Lower lobe of right lung (tissue), 2 donors: ENCODE measurements at regions not wholly inside any gene's neighbourhood (a gene's known extent, or its start where the extent isn't known, plus 50 kb on each side); places are given as distances from the start of the nearest gene placed in this dataset.

Experiments used
- ATAC-seq, 2 donors: fragments of 200-7000 bp; cut with Tn5 transposase; one replicate each; pipeline ENCODE4 v1.9.1; 2020 to 2022; ENCODE audit warnings: mild to moderate bottlenecking in 2 of 2, moderate library complexity in 2 of 2
- DNase-seq: peaks from one replicate; pipeline ENCODE4 v3.0.0-alpha.2; 2020
- H3K27ac ChIP-seq: fragments of 200-600 bp; one replicate; pipeline ENCODE4 v1.8.0; 2022
- H3K27me3 ChIP-seq: fragments of 200-600 bp; one replicate; pipeline ENCODE4 v1.8.0; 2022; ENCODE audit warnings: low read depth
- H3K36me3 ChIP-seq: fragments of 200-600 bp; one replicate; pipeline ENCODE4 v1.8.0; 2022; ENCODE audit warnings: mild to moderate bottlenecking
- H3K4me1 ChIP-seq: fragments of 200-600 bp; one replicate; pipeline ENCODE4 v1.8.0; 2022
- H3K4me3 ChIP-seq: fragments of 200-600 bp; one replicate; pipeline ENCODE4 v1.8.0; 2022; ENCODE audit warnings: mild to moderate bottlenecking
- H3K9me3 ChIP-seq: fragments of 200-600 bp; one replicate; pipeline ENCODE4 v1.8.0; 2022
- intact Hi-C: fragments of 100-400 bp; cut with DNase I; formaldehyde crosslinking; loops from one replicate; pipeline ENCODE4 v1.11.0; 2022
- TF ChIP-seq, protein P1 (sequence below): fragments of 200-600 bp; IDR thresholded peaks from one replicate; pipeline ENCODE4 v1.8.0; 2022; ENCODE audit warnings: antibody characterized with exemption, mild to moderate bottlenecking
- donor health status: DM: no; HTN: yes; CAD: no; lungs with severe emphysema.

DNA sequence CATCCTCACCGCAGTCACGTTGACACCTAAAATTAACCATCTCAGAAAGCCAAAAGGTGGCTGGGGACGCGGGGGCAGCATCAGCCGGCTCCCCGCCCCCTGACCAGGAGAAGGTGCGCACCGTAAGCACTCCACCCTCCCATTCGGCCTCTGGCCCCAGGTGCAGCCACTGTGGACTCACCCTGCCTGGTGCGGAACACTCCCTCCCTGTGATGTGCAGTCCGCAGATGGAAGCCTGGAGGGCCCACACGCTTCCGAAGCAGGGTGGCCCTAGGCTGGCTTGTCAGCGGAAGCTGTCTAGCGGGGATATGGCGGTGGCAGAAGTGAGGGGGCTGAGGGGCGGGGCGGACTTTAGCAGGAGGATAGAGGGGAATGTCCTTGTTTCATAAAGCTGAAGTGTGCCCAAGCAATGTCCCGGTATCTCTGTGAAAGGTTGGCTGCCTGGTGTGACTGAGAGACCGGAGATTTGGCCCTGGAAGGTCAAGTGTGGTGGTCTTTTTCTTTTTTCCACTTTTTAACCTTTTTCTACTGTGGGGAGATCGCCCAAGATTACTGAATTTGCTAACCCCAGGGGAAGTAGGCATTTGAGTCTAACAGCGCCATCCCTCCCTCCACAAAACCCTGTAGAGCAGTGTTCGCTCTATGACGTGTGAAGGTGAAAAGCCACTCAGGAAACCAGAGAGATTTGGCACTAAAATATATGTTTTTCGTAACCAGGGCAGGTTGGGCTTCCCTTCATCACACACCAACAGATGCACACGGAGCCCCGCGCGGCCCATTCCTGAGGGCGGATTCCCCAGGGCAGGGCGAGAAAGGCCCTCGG lies 74.7 kb downstream of the CXCL12 start:
- no peak for ATAC-seq
- H3K27ac ChIP-seq = no peak overlapping the region
- H3K4me3 ChIP-seq = peak overlapping the region; percentile 37
- no peak for DNase-seq
- TF ChIP-seq, protein P1, sequence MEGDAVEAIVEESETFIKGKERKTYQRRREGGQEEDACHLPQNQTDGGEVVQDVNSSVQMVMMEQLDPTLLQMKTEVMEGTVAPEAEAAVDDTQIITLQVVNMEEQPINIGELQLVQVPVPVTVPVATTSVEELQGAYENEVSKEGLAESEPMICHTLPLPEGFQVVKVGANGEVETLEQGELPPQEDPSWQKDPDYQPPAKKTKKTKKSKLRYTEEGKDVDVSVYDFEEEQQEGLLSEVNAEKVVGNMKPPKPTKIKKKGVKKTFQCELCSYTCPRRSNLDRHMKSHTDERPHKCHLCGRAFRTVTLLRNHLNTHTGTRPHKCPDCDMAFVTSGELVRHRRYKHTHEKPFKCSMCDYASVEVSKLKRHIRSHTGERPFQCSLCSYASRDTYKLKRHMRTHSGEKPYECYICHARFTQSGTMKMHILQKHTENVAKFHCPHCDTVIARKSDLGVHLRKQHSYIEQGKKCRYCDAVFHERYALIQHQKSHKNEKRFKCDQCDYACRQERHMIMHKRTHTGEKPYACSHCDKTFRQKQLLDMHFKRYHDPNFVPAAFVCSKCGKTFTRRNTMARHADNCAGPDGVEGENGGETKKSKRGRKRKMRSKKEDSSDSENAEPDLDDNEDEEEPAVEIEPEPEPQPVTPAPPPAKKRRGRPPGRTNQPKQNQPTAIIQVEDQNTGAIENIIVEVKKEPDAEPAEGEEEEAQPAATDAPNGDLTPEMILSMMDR = no peak
- H3K27me3 ChIP-seq = no peaks in the 10 kb centered on the region
- no peaks in the 10 kb centered on the region for H3K36me3 ChIP-seq
- intact Hi-C loops = no loop called here
- peaks cover 10% of the 10 kb centered on the region for H3K4me1 ChIP-seq
- no peaks in the 10 kb centered on the region for H3K9me3 ChIP-seq

DNA sequence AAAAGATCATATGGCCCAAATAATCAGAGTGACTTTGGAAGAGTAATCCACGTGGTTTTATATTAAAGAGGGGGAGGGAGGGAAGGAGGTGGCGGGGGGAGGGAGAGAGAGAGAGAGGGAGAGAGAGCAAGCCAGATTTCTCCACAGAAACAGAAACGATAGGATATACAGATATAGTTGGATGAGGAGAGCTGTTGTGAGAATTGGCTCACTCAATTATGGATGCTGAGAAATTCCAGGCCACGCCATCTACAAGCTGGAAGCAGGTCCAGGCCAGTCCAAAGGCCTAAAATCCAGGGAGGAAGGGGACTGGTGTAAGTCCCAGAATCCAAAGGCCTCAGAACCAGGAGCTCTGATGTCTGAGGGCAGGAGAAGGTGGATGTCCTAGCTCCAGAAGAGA lies 75.5 kb downstream of the CXCL12 start:
- Histone ChIP-seq H3K27me3 (no peaks in the 10 kb centered on the region), H3K4me1 (peaks cover 10% of the 10 kb centered on the region), H3K4me3 (no peak overlapping the region), H3K36me3 (no peaks in the 10 kb centered on the region), H3K9me3 (no peaks in the 10 kb centered on the region), H3K27ac (no peak overlapping the region)
- DNase-seq (no peak), ATAC-seq (no peak)
- TF ChIP-seq, protein P1 = no peak
- intact Hi-C loops = no loop called here

DNA sequence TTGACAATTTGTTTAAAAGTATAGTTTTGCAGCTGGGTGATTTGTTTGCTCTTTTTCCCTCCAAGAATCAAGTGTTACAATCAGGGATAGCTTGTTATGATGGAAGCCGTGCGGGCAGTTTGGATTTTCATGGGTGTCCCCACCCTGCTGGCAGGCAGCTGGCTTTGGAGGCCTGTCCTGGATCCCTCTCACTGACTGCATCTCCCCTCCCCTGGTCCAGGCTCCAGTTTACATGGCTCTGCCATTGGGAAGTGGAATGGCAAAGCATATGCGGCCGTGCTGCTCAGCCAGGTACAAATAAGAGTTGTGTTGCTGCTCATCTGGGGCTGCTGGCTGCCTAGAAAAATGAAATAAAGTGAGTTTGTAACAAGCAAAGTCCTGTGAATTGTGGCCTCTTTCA lies 76.0 kb downstream of the CXCL12 start:
- H3K27ac ChIP-seq = no peak overlapping the region
- H3K4me3 ChIP-seq = no peak overlapping the region
- DNase-seq (no peak), ATAC-seq (no peak)
- H3K36me3 ChIP-seq = no peaks in the 10 kb centered on the region
- TF ChIP-seq, protein P1 = no peak
- H3K4me1 ChIP-seq = peaks cover 10% of the 10 kb centered on the region
- H3K9me3 ChIP-seq = no peaks in the 10 kb centered on the region
- intact Hi-C loops = no loop called here
- H3K27me3 ChIP-seq = no peaks in the 10 kb centered on the region

DNA sequence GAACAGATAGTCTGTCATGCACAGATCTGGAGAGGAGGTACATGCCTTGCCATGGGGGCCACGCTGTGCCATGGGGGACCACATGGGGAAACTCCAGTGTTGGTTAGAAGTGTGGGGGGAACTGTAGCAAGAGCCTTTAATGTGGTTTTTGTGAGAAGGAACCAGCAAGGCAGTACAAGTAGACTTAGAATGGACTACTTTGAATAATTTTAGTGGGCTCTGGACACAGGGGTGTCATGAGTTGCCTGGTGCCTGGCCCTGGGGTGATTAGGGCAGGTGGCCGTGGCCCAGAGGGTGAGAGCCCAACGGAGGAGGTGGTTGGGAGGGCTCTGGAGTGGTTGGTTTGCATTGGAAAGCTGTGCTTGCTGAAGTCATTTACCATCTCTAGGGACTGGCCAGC lies 77.2 kb downstream of the CXCL12 start:
- Histone ChIP-seq H3K27me3 (no peaks in the 10 kb centered on the region), H3K27ac (no peak overlapping the region), H3K4me3 (no peak overlapping the region), H3K4me1 (peaks cover 10% of the 10 kb centered on the region), H3K36me3 (no peaks in the 10 kb centered on the region), H3K9me3 (no peaks in the 10 kb centered on the region)
- ATAC-seq = no peak
- TF ChIP-seq, protein P1 = no peak
- DNase-seq = no peak
- intact Hi-C loops = no loop called here

DNA sequence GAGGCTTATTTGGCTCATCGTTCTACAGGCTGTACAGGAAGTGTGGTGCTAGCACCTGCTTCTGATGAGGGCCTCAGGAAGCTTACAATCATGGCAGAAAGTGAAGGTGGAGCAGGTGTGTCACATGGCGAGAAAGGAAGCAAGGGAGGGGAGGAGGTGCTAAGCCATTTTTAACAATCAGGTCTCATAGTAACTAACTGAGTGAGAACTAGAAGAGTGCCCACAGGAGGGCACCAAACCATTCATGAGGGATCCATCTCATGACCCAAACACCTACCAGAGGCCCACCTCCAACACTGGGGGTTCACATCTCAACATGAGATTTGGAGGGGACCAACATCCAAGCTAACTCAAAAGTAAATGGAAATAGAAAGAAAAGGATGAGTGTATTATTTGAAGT lies 78.1 kb downstream of the CXCL12 start:
- intact Hi-C loops = no loop called here
- DNase-seq = no peak

More for the DNA sequence above, 78.1 kb downstream of the CXCL12 start:
- peaks cover 10% of the 10 kb centered on the region for H3K4me1 ChIP-seq
- H3K9me3 ChIP-seq = no peaks in the 10 kb centered on the region
- no peak overlapping the region for H3K27ac ChIP-seq
- TF ChIP-seq, protein P1 = no peak
- no peak overlapping the region for H3K4me3 ChIP-seq
- H3K36me3 ChIP-seq = no peaks in the 10 kb centered on the region
- no peak for ATAC-seq
- H3K27me3 ChIP-seq = no peaks in the 10 kb centered on the region
